ENCODE measurements at regions not wholly inside any gene's neighbourhood (a gene's known extent, or its start where the extent isn't known, plus 50 kb on each side); places are given as distances from the start of the nearest gene placed in this dataset.

- Histone ChIP-seq H3K9me3 (ENCODE audit: control insufficient read depth, low read depth, low read length) (no peaks in the 10 kb centered on the region), H3K9me1 (ENCODE audit: control insufficient read depth, extremely low read depth, insufficient read depth, low read length) (no peaks in the 10 kb centered on the region), H3K36me3 (ENCODE audit: control insufficient read depth in 2 of 2, extremely low read depth in 1 of 2, insufficient read depth in 2 of 2, low read length in 2 of 2) (no peaks in the 10 kb centered on the region), H3K79me2 (ENCODE audit: control insufficient read depth, insufficient read depth, low read length) (no peaks in the 10 kb centered on the region), H3K4me3 (ENCODE audit: control insufficient read depth in 2 of 3, extremely low read depth in 1 of 3, insufficient read depth in 2 of 3, low read depth in 1 of 3, low read length in 3 of 3) (no peak overlapping the region), H2AFZ (ENCODE audit: control insufficient read depth, low read length) (no peak overlapping the region), H3K4me1 (ENCODE audit: control insufficient read depth, extremely low read depth, insufficient read depth, low read length) (peaks cover 11% of the 10 kb centered on the region), H4K20me1 (ENCODE audit: control insufficient read depth, extremely low read depth, insufficient read depth, low read length) (no peaks in the 10 kb centered on the region), H3K27ac (ENCODE audit: control insufficient read depth, insufficient read depth, low read length) (no peak overlapping the region), H3K4me2 (ENCODE audit: control insufficient read depth, extremely low read depth, insufficient read depth, low read depth, low read length) (no peak overlapping the region), H3K9ac (ENCODE audit: control insufficient read depth, extremely low read depth, insufficient read depth, low read length) (no peak overlapping the region), H3K27me3 (ENCODE audit: control insufficient read depth, extremely low read depth, insufficient read depth, low read length) (no peaks in the 10 kb centered on the region)
- FAIRE-seq = no peak
- TF ChIP-seq EZH2 (IDR thresholded peaks at IDR 0.05; ENCODE audit: low read length) (no peak), CTCF (optimal IDR thresholded peaks at IDR 0.05 in 1 of 3, IDR thresholded peaks at IDR 0.05 in 1 of 3, conservative IDR thresholded peaks at IDR 0.05 in 1 of 3; ENCODE audit: extremely low read depth in 1 of 3, insufficient read depth in 2 of 3, low read length in 3 of 3) (no peak)
- no peak for DNase-seq (ENCODE audit: low read depth, low spot score)
- dilution Hi-C loops (cut with MboI; ENCODE audit: extremely low pct_ligation_motif_present, low sequenced_read_pairs) = no loop called here
Measured at GRCh38 chr4:112077743-112078142, 67.5 kb upstream of the FAM241A start.

GRCh38 chr4:112082954-112083586 is 62.2 kb upstream of the FAM241A start:
- H3K4me1 ChIP-seq (ENCODE audit: control insufficient read depth, extremely low read depth, insufficient read depth, low read length) = peaks cover 31% of the 10 kb centered on the region
- H3K9ac ChIP-seq (ENCODE audit: control insufficient read depth, extremely low read depth, insufficient read depth, low read length) = no peak overlapping the region
- no peak overlapping the region for H3K4me3 ChIP-seq (ENCODE audit: control insufficient read depth in 2 of 3, extremely low read depth in 1 of 3, insufficient read depth in 2 of 3, low read depth in 1 of 3, low read length in 3 of 3)
- FAIRE-seq = peak; percentile 64
- DNase-seq (ENCODE audit: low read depth, low spot score) = peak; percentile 92
- no peaks in the 10 kb centered on the region for H3K9me1 ChIP-seq (ENCODE audit: control insufficient read depth, extremely low read depth, insufficient read depth, low read length)
- no peak overlapping the region for H2AFZ ChIP-seq (ENCODE audit: control insufficient read depth, low read length)
- H3K79me2 ChIP-seq (ENCODE audit: control insufficient read depth, insufficient read depth, low read length) = no peaks in the 10 kb centered on the region
- no peaks in the 10 kb centered on the region for H3K27me3 ChIP-seq (ENCODE audit: control insufficient read depth, extremely low read depth, insufficient read depth, low read length)
- no peaks in the 10 kb centered on the region for H3K36me3 ChIP-seq (ENCODE audit: control insufficient read depth in 2 of 2, extremely low read depth in 1 of 2, insufficient read depth in 2 of 2, low read length in 2 of 2)
- peak overlapping the region; percentile 72 for H3K27ac ChIP-seq (ENCODE audit: control insufficient read depth, insufficient read depth, low read length)
- H3K4me2 ChIP-seq (ENCODE audit: control insufficient read depth, extremely low read depth, insufficient read depth, low read depth, low read length) = peak overlapping the region; percentile 66
- H3K9me3 ChIP-seq (ENCODE audit: control insufficient read depth, low read depth, low read length) = no peaks in the 10 kb centered on the region
- TF ChIP-seq EZH2 (IDR thresholded peaks at IDR 0.05; ENCODE audit: low read length) (no peak), CTCF (optimal IDR thresholded peaks at IDR 0.05 in 1 of 3, IDR thresholded peaks at IDR 0.05 in 1 of 3, conservative IDR thresholded peaks at IDR 0.05 in 1 of 3; ENCODE audit: extremely low read depth in 1 of 3, insufficient read depth in 2 of 3, low read length in 3 of 3) (no peak)
- dilution Hi-C loops (cut with MboI; ENCODE audit: extremely low pct_ligation_motif_present, low sequenced_read_pairs) = no loop called here
- H4K20me1 ChIP-seq (ENCODE audit: control insufficient read depth, extremely low read depth, insufficient read depth, low read length) = no peaks in the 10 kb centered on the region

Data from keratinocyte (primary cell).